ENCODE measurements at regions not wholly inside any gene's neighbourhood (a gene's known extent, or its start where the extent isn't known, plus 50 kb on each side); places are given as distances from the start of the nearest gene placed in this dataset.
"Not testable (repeated sequence)": the region's sequence is repeated elsewhere in the genome, so short reads cannot be mapped to it uniquely, and the experiment has no call there.

- TF ChIP-seq, protein P1, sequence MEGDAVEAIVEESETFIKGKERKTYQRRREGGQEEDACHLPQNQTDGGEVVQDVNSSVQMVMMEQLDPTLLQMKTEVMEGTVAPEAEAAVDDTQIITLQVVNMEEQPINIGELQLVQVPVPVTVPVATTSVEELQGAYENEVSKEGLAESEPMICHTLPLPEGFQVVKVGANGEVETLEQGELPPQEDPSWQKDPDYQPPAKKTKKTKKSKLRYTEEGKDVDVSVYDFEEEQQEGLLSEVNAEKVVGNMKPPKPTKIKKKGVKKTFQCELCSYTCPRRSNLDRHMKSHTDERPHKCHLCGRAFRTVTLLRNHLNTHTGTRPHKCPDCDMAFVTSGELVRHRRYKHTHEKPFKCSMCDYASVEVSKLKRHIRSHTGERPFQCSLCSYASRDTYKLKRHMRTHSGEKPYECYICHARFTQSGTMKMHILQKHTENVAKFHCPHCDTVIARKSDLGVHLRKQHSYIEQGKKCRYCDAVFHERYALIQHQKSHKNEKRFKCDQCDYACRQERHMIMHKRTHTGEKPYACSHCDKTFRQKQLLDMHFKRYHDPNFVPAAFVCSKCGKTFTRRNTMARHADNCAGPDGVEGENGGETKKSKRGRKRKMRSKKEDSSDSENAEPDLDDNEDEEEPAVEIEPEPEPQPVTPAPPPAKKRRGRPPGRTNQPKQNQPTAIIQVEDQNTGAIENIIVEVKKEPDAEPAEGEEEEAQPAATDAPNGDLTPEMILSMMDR (IDR thresholded peaks at IDR 0.05; ENCODE audit: extremely low read depth in 1 of 2, insufficient read depth in 1 of 2, low read depth in 1 of 2, low read length in 2 of 2) = not testable (repeated sequence)
- TF ChIP-seq FOS (IDR thresholded peaks at IDR 0.05; ENCODE audit: borderline replicate concordance, insufficient read depth, low read length); MAX (IDR thresholded peaks at IDR 0.05; ENCODE audit: insufficient read depth, insufficient read length); POLR2AphosphoS5 (IDR thresholded peaks at IDR 0.05; ENCODE audit: insufficient read depth, low read depth, low read length); JUN (IDR thresholded peaks at IDR 0.05; ENCODE audit: borderline replicate concordance, insufficient read depth, insufficient read length, low read depth); EZH2 (IDR thresholded peaks at IDR 0.05; ENCODE audit: borderline replicate concordance, low read depth, low read length, severe bottlenecking); POLR2A (IDR thresholded peaks at IDR 0.05; ENCODE audit: low read depth, low read length); MYC (IDR thresholded peaks at IDR 0.05; ENCODE audit: low read depth, low read length); GATA2 (IDR thresholded peaks at IDR 0.05; ENCODE audit: insufficient read depth, insufficient read length, low read depth, low read length): not testable (repeated sequence)
Observed at GRCh38 chr1:192499061-192499581, 76.5 kb upstream of the RGS1 start.

Data from endothelial cell of umbilical vein (primary cell).